ENCODE measurements at regions not wholly inside any gene's neighbourhood (a gene's known extent, or its start where the extent isn't known, plus 50 kb on each side); places are given as distances from the start of the nearest gene placed in this dataset.
A peak's percentile ranks its signal among the peaks of the same experiment; 100 is the strongest.

DNA sequence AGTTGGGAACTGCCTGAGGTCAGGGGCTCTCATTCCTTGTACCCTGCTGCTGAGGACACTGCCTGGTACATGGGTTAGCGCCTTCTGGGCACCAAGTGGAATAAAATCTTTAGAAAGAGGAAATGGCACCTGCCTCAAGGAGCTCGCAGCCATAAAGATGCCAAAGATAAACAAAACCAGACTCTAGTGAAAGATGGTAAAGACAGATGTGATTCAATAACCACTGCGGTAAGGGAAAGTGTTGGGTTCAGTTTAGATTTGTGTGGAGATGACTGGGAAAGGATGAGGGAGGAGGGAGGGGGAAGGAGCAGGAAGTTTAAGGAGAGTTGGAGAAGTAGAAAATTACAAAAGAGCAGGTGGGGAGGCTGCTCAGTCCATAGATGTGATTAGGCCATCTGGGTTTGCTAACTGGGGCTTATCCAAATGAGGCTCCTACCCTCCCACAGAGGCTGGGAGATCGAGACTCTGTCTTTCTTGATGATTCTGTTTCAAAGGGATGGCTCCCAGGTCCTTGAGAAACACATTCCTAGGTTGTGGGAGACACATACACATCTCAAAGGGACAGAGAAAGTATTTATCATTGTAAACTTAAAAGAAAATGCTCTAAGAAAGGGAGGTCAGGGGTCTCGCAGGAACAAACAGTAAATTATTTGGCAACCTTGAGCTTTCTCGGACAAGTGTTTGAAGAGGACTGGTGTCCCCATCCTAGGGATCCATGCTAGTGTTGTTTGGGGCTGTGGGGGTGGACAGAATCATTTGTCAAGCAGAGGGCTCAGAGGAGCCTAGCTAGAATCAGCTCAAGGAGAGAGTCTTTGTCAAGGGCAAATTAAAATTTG lies 65.7 kb upstream of the MORC3 start:
- H2AFZ ChIP-seq (ENCODE audit: low read depth, low read length), result no peak overlapping the region
- DNase-seq (ENCODE audit: extremely low read depth in 1 of 4, low spot score in 3 of 4), result no peak
- BruUV-seq (replicated peaks), result no TSS peak
- H3K4me3 ChIP-seq, result no peak overlapping the region
- no peak overlapping the region for H3K9ac ChIP-seq (ENCODE audit: insufficient read depth in 1 of 2, low read depth in 2 of 2, low read length in 2 of 2)
- H3K36me3 ChIP-seq (ENCODE audit: control insufficient read depth, insufficient read depth, low read length), result no peaks in the 10 kb centered on the region
- peaks cover 41 to 71% of the 10 kb centered on the region in 2 experiments for H3K27me3 ChIP-seq (ENCODE audit: control insufficient read depth in 2 of 2, insufficient read depth in 2 of 2, low read length in 2 of 2)
- H3K9me1 ChIP-seq (ENCODE audit: control insufficient read depth, insufficient read depth, low read length), result no peaks in the 10 kb centered on the region
- H3K4me2 ChIP-seq (ENCODE audit: insufficient read depth, low read length), result no peak overlapping the region
- 2% methylated on average over 6 of the region's 6 CpGs for WGBS (ENCODE audit: insufficient coverage, low coverage, missing lambda C conversion rate)
- H3K27ac ChIP-seq (ENCODE audit: extremely low read depth, low read depth, low read length), result no peak overlapping the region
- H4K20me1 ChIP-seq (replicated peaks; ENCODE audit: control insufficient read depth, insufficient read depth, low read length), result no peaks in the 10 kb centered on the region
- no peak for FAIRE-seq
- POLR2A ChIA-PET, result interaction anchor here (0.6 to 1.1 kb wide), 4 partner anchors 9 to 133 kb away, joined by 3 to 4 read pairs (median 3); no protein-coding TSS in a partner anchor
- in situ Hi-C loops (cut with MboI), result no loop called here
- intact Hi-C loops (cut with micrococcal nuclease), result no loop called here
- TF ChIP-seq MCM3 (IDR thresholded peaks at IDR 0.05) (no peak), ZNF518B (CRISPR knock-in tag; IDR thresholded peaks at IDR 0.05) (no peak), DIDO1 (tag; IDR thresholded peaks at IDR 0.05; ENCODE audit: low read depth) (no peak), XRCC3 (IDR thresholded peaks at IDR 0.05) (no peak), VEZF1 (CRISPR knock-in tag; IDR thresholded peaks at IDR 0.05) (0 out of 2 replicates have a peak, but pooled peaks have one; percentile 16)
- H3K79me2 ChIP-seq (ENCODE audit: control insufficient read depth, insufficient read depth, low read length), result no peaks in the 10 kb centered on the region
- no peak for ATAC-seq
- H3K4me1 ChIP-seq (replicated peaks in 1 of 2; ENCODE audit: control insufficient read depth in 2 of 2, insufficient read depth in 2 of 2, low read length in 2 of 2), result peaks cover 0 to 1% of the 10 kb centered on the region in 2 experiments; a peak in 1 of 5 replicates
- CTCF ChIA-PET (ENCODE audit: low intra/inter-chr PET ratio), result no interaction called here
- no peaks in the 10 kb centered on the region for H3K9me3 ChIP-seq (replicated peaks; ENCODE audit: control insufficient read depth, insufficient read depth, low read depth, low read length)

Measured in K562 (cell line).